GM10248 (cell line): ENCODE measurements at regions not wholly inside any gene's neighbourhood (a gene's known extent, or its start where the extent isn't known, plus 50 kb on each side); places are given as distances from the start of the nearest gene placed in this dataset.

Source experiments
- CTCF ChIA-PET: fragments of 300-600 bp; sonication (Branson Sonifier 250); formaldehyde crosslinking; extraction: SDS; loops from one replicate; lab custom pipeline; 2021; ENCODE audit warnings: antibody characterized with exemption; lab: Yijun Ruan, JAX
- POLR2A ChIA-PET: fragments of 350-650 bp; sonication (Branson Sonifier 250); formaldehyde crosslinking; extraction: SDS; loops from one replicate; lab custom pipeline; 2020; ENCODE audit warnings: antibody characterized with exemption; lab: Yijun Ruan, JAX
- DNase-seq: peaks from one replicate; pipeline ENCODE4 v3.0.0; 2012; ENCODE audit errors: extremely low spot score
- TF ChIP-seq, protein P1 (sequence below): IDR thresholded peaks from 2 replicates; pipeline ENCODE4 v1.5.1; 2012; ENCODE audit warnings: mild to moderate bottlenecking, low read depth; ENCODE audit errors: extremely low read depth, missing control alignments, control extremely low read depth

- DNase-seq, result no peak
- ChIA-PET CTCF (interaction anchor here (0.9 to 1.2 kb wide), 3 partner anchors 9 to 21 kb away, joined by 3 to 4 read pairs (median 3); no protein-coding TSS in a partner anchor), POLR2A (no interaction called here)
- TF ChIP-seq, protein P1, sequence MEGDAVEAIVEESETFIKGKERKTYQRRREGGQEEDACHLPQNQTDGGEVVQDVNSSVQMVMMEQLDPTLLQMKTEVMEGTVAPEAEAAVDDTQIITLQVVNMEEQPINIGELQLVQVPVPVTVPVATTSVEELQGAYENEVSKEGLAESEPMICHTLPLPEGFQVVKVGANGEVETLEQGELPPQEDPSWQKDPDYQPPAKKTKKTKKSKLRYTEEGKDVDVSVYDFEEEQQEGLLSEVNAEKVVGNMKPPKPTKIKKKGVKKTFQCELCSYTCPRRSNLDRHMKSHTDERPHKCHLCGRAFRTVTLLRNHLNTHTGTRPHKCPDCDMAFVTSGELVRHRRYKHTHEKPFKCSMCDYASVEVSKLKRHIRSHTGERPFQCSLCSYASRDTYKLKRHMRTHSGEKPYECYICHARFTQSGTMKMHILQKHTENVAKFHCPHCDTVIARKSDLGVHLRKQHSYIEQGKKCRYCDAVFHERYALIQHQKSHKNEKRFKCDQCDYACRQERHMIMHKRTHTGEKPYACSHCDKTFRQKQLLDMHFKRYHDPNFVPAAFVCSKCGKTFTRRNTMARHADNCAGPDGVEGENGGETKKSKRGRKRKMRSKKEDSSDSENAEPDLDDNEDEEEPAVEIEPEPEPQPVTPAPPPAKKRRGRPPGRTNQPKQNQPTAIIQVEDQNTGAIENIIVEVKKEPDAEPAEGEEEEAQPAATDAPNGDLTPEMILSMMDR, result no peak
Measured at GRCh38 chr12:73383584-73384222, 1111.5 kb downstream of the TRHDE start.

- no peak for DNase-seq
- TF ChIP-seq, protein P1, result no peak
- CTCF ChIA-PET, result interaction anchor here (1.0 kb wide), 1 partner anchor 9 kb away, joined by 4 read pairs; no protein-coding TSS in a partner anchor
- POLR2A ChIA-PET, result no interaction called here
Measured at GRCh38 chr12:73384592-73384991, 1112.4 kb downstream of the TRHDE start.

DNA sequence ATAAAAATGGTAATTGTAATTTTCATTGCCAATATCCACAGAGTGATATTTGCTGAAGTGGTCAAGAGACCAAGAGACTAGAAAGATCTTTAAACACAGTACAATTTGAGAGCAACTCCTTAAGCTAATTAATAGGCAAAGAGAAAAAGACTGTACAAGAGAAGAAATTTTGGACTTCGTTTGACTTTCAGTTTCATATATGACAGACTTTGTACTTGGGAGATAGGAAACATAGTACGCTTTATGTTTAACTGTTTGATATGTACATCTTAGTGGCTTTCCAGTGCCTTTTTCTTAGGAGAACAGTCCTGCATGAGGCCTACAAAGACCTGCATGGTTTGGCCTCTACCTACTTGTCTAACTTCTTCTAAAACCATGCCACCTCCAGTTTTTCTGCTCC is 1118.1 kb downstream of the TRHDE start:
- POLR2A ChIA-PET, result no interaction called here
- DNase-seq, result no peak
- CTCF ChIA-PET, result interaction anchor here (0.9 to 1.6 kb wide), 2 partner anchors 15 to 32 kb away, joined by 3 to 4 read pairs; no protein-coding TSS in a partner anchor
- TF ChIP-seq, protein P1, result no peak

- ChIA-PET POLR2A (no interaction called here), CTCF (no interaction called here)
- TF ChIP-seq, protein P1, result no peak
- no peak for DNase-seq
Measured at GRCh38 chr12:73413051-73413450, 1124.6 kb upstream of the ATXN7L3B start.

DNA sequence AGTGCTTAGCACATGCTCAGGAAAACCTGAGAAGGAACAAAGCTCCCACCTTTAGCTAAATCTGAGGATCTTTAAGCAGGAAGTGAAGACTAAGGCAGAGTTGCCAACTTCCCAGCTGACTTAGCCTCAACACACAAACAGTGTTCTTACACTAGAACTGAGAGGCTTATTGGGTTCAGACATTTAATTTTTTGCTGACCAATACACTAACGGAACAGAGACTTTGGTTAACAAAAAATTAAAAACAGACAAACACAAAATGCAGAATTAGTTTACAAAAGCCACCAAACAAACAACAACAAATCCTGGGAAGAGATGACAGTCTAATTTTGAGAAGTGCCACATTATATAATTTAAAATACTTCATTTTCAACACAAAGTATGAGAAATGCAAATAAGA is 1123.7 kb upstream of the ATXN7L3B start:
- DNase-seq, result no peak
- CTCF ChIA-PET, result no interaction called here
- TF ChIP-seq, protein P1, result no peak
- POLR2A ChIA-PET, result no interaction called here

DNA sequence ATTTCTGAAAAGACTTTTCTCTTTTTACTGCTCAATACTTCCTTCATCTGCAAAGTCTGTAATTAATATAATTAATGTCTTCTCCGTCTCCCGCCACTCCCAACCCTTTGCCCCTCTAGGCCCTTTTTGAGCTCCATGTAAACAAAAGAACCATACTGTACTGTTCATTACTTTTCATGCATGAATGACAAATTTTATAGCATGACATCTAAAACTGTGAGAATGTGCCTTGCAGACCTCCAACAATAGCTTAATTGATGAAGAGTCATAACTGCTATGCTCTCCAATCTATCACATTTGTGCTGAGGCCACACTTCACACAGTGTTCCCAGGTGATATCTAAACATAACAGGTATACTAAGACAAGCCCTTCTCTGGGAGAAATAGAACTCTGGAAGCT is 1122.7 kb upstream of the ATXN7L3B start:
- POLR2A ChIA-PET, result no interaction called here
- CTCF ChIA-PET, result no interaction called here
- TF ChIP-seq, protein P1, result no peak
- DNase-seq, result no peak
